B cell (primary cell): ENCODE measurements at regions not wholly inside any gene's neighbourhood (a gene's known extent, or its start where the extent isn't known, plus 50 kb on each side); places are given as distances from the start of the nearest gene placed in this dataset.

ENCODE experiments used
- ATAC-seq: fragments of 200-7000 bp; cut with Tn5 transposase; one replicate; pipeline ENCODE4 v1.10.0; 2021; ENCODE audit warnings: low read depth, mild to moderate bottlenecking, moderate number of reproducible peaks, moderate library complexity
- CTCF ChIA-PET: fragments of 350-600 bp; sonication (Branson Sonifier 250); formaldehyde crosslinking; loops from one replicate; lab custom pipeline; 2021; ENCODE audit warnings: antibody characterized with exemption, inconsistent platforms; lab: Charles Lee
- POLR2A ChIA-PET: fragments of 350-600 bp; sonication (Branson Sonifier 250); formaldehyde crosslinking; loops from one replicate; lab custom pipeline; 2021; ENCODE audit warnings: antibody characterized with exemption; lab: Charles Lee
- DNase-seq: peaks from one replicate; pipeline ENCODE4 v3.0.0; 2013
- H2AFZ ChIP-seq: 2 replicates; pipeline ENCODE4 v1.6.1; 2012; ENCODE audit warnings: mild to moderate bottlenecking, low read depth, low read length; ENCODE audit not compliant: insufficient read depth, poor library complexity, severe bottlenecking
- H3K27ac ChIP-seq, 2 donors: 1 replicate in 1 of 2; 2 replicates in 1 of 2; pipeline ENCODE4 v1.5.1; 2012 to 2013; ENCODE audit warnings: low read length in 2 of 2, mild to moderate bottlenecking in 2 of 2, moderate library complexity in 1 of 2
- H3K27me3 ChIP-seq, 4 experiments: fragments of 200-600 bp in 1 of 4; sonication (generic) in 1 of 4; replicated peaks in 1 of 4; 1 replicate in 2 of 4; 2 replicates in 2 of 4; pipeline versions ENCODE4 v1.6.1 to v1.7.0; 2013 to 2016; ENCODE audit warnings: low read length in 3 of 4, mild to moderate bottlenecking in 2 of 4, mixed read lengths in 1 of 4, moderate library complexity in 1 of 4; ENCODE audit not compliant: insufficient read depth in 4 of 4, control insufficient read depth in 3 of 4; ENCODE audit errors: control extremely low read depth in 1 of 4
- H3K36me3 ChIP-seq, 2 experiments: replicated peaks in 1 of 2; 1 replicate in 1 of 2; 2 replicates in 1 of 2; pipeline versions ENCODE4 v1.6.1 to v1.7.1; 2013; ENCODE audit warnings: low read length in 1 of 2; ENCODE audit not compliant: insufficient read depth in 2 of 2, control insufficient read depth in 1 of 2; ENCODE audit errors: control extremely low read depth in 1 of 2, extremely low read depth in 1 of 2
- H3K4me1 ChIP-seq, 2 donors: fragments of 200-600 bp in 1 of 2; sonication (generic) in 1 of 2; 1 replicate in 1 of 2; 2 replicates in 1 of 2; pipeline versions ENCODE4 v1.5.1 to v1.6.1; 2013 to 2017; ENCODE audit warnings: low read length in 2 of 2; ENCODE audit not compliant: control insufficient read depth in 2 of 2, insufficient read depth in 2 of 2
- H3K4me2 ChIP-seq: replicated peaks from 2 replicates; pipeline ENCODE3; 2012; ENCODE audit warnings: mild to moderate bottlenecking, low read depth, low read length; ENCODE audit not compliant: poor library complexity, severe bottlenecking
- H3K4me3 ChIP-seq, 5 experiments: fragments of 200-600 bp in 1 of 5; sonication (generic) in 1 of 5; 1 replicate in 3 of 5; 2 replicates in 2 of 5; pipeline versions ENCODE4 v1.5.1 to v1.7.0; 2011 to 2016; ENCODE audit warnings: low read length in 4 of 5, mild to moderate bottlenecking in 4 of 5, low read depth in 2 of 5, control low read depth in 1 of 5, moderate library complexity in 1 of 5; ENCODE audit not compliant: insufficient read depth in 1 of 5; ENCODE audit errors: control extremely low read depth in 1 of 5, extremely low read depth in 1 of 5
- H3K79me2 ChIP-seq: fragments of 200-600 bp; sonication (generic); one replicate; pipeline ENCODE4 v1.6.0; 2016; ENCODE audit warnings: low read length; ENCODE audit not compliant: control insufficient read depth, insufficient read depth
- H3K9ac ChIP-seq: fragments of 200-600 bp; sonication (generic); 2 replicates; pipeline ENCODE4 v1.6.1; 2017; ENCODE audit warnings: mild to moderate bottlenecking, low read length, moderate library complexity
- H3K9me3 ChIP-seq, 3 donors: one replicate each; pipeline versions ENCODE4 v1.6.1 to v1.7.1; 2013; ENCODE audit warnings: low read length in 2 of 3; ENCODE audit not compliant: control insufficient read depth in 2 of 3, insufficient read depth in 1 of 3; ENCODE audit errors: control extremely low read depth in 1 of 3
- H4K20me1 ChIP-seq: 2 replicates; pipeline ENCODE4 v1.6.0; 2012; ENCODE audit warnings: mild to moderate bottlenecking, low read length; ENCODE audit not compliant: insufficient read depth, control insufficient read depth, poor library complexity, severe bottlenecking
- H3K27ac Mint-ChIP-seq: one replicate; pipeline ENCODE4 v1.8.0; 2021; ENCODE audit warnings: mixed read lengths
- H3K27me3 Mint-ChIP-seq: one replicate; pipeline ENCODE4 v1.8.0; 2021; ENCODE audit warnings: mixed read lengths
- H3K4me1 Mint-ChIP-seq: one replicate; pipeline ENCODE4 v1.8.0; 2021; ENCODE audit warnings: mixed read lengths
- H3K4me3 Mint-ChIP-seq: one replicate; pipeline ENCODE4 v1.8.0; 2021; ENCODE audit warnings: mixed read lengths
- H3K9me3 Mint-ChIP-seq: one replicate; pipeline ENCODE4 v1.8.0; 2022; ENCODE audit warnings: mixed read lengths; ENCODE audit not compliant: insufficient read depth
- CTCF ChIP-seq: fragments of 200-600 bp; IDR thresholded peaks from one replicate; pipeline ENCODE4 v1.8.0; 2022; ENCODE audit warnings: antibody characterized with exemption, mild to moderate bottlenecking
- EZH2 ChIP-seq: IDR thresholded peaks from 2 replicates; pipeline ENCODE4 v1.6.1; 2012; ENCODE audit warnings: borderline replicate concordance, low read depth, mild to moderate bottlenecking, moderate library complexity, low read length; ENCODE audit not compliant: insufficient read depth, poor library complexity, severe bottlenecking
- WGBS: methylation state at CpG from one replicate; pipeline ENCODE4 v1.1.5; 2013; ENCODE audit warnings: missing lambda C conversion rate; ENCODE audit not compliant: insufficient coverage; 5-methylcytosine and 5-hydroxymethylcytosine counted together
- intact Hi-C: fragments of 100-400 bp; cut with micrococcal nuclease; formaldehyde crosslinking; loops from one replicate; pipeline ENCODE4 v1.10.0; 2022

GRCh38 chr6:119768201-119768600 is 418.6 kb upstream of the MAN1A1 start:
- H3K36me3 ChIP-seq = no peaks in the 10 kb centered on the region
- Mint-ChIP-seq H3K4me1 (peaks cover 12% of the 10 kb centered on the region), H3K27ac (no peak overlapping the region), H3K27me3 (no peaks in the 10 kb centered on the region), H3K4me3 (peak overlapping the region; percentile 27), H3K9me3 (no peaks in the 10 kb centered on the region)
- no peak overlapping the region for H3K9ac ChIP-seq
- no peak overlapping the region for H3K27ac ChIP-seq
- ATAC-seq = no peak
- peaks cover 0 to 6% (median 0%) of the 10 kb centered on the region in 3 donors for H3K9me3 ChIP-seq
- H3K79me2 ChIP-seq = no peaks in the 10 kb centered on the region
- H3K4me3 ChIP-seq = no peak overlapping the region
- POLR2A ChIA-PET = no interaction called here
- no peak for DNase-seq
- no peaks in the 10 kb centered on the region for H3K27me3 ChIP-seq
- CTCF ChIA-PET = no interaction called here
- no peaks in the 10 kb centered on the region for H4K20me1 ChIP-seq
- TF ChIP-seq EZH2 (no peak), CTCF (no peak)
- no peak overlapping the region for H2AFZ ChIP-seq
- WGBS = 0% methylated on average over 1 of the region's 5 CpGs
- peaks cover 9 to 23% of the 10 kb centered on the region in 2 donors for H3K4me1 ChIP-seq
- intact Hi-C loops = no loop called here
- H3K4me2 ChIP-seq = peak overlapping the region; percentile 59

- no peak overlapping the region for H2AFZ ChIP-seq
- no peaks in the 10 kb centered on the region for H4K20me1 ChIP-seq
- DNase-seq = no peak
- H3K27me3 ChIP-seq = no peaks in the 10 kb centered on the region
- H3K4me1 ChIP-seq = peaks cover 9 to 23% of the 10 kb centered on the region in 2 donors
- no peak overlapping the region for H3K9ac ChIP-seq
- no peak overlapping the region for H3K4me2 ChIP-seq
- no peaks in the 10 kb centered on the region for H3K9me3 ChIP-seq
- no peak overlapping the region for H3K27ac ChIP-seq
- H3K4me3 Mint-ChIP-seq = no peak overlapping the region
- H3K4me1 Mint-ChIP-seq = peaks cover 12% of the 10 kb centered on the region
- no peak for ATAC-seq
- CTCF ChIA-PET = no interaction called here
- POLR2A ChIA-PET = no interaction called here
- no peaks in the 10 kb centered on the region for H3K79me2 ChIP-seq
- TF ChIP-seq CTCF (no peak), EZH2 (no peak)
- H3K4me3 ChIP-seq = no peak overlapping the region
- H3K27me3 Mint-ChIP-seq = no peaks in the 10 kb centered on the region
- intact Hi-C loops = no loop called here
- no peaks in the 10 kb centered on the region for H3K9me3 Mint-ChIP-seq
- 88% methylated on average over 2 of the region's 7 CpGs for WGBS
- H3K36me3 ChIP-seq = no peaks in the 10 kb centered on the region
- H3K27ac Mint-ChIP-seq = no peak overlapping the region
Measured at GRCh38 chr6:119764927-119765681, 415.5 kb upstream of the MAN1A1 start.
